Activated CD4-positive, alpha-beta T cell treated with anti-CD3 and anti-CD28 coated beads, Interleukin-2, amount 50 U/mL, for 24 hours (primary cell): ENCODE measurements at regions not wholly inside any gene's neighbourhood (a gene's known extent, or its start where the extent isn't known, plus 50 kb on each side); places are given as distances from the start of the nearest gene placed in this dataset.
"Not testable (repeated sequence)": the region's sequence is repeated elsewhere in the genome, so short reads cannot be mapped to it uniquely, and the experiment has no call there.

ENCODE experiments used
- DNase-seq, 2 donors: peaks; one replicate each; pipeline ENCODE4 v3.0.0-alpha.2; 2020; ENCODE audit warnings: low read depth in 1 of 2, low spot score in 1 of 2

- DNase-seq: no peak
Measured at GRCh38 chr2:125207431-125207830, 1182.3 kb downstream of the CNTNAP5 start.

- DNase-seq: no peak
Measured at GRCh38 chr2:125216321-125216720, 1191.2 kb downstream of the CNTNAP5 start.

GRCh38 chr2:125224188-125224587, 1199.1 kb downstream of the CNTNAP5 start:
- no peak for DNase-seq

- no peak for DNase-seq
Measured at GRCh38 chr2:125224830-125225229, 1199.7 kb downstream of the CNTNAP5 start.

- no peak for DNase-seq
Measured at GRCh38 chr2:125227843-125228392, 1202.8 kb downstream of the CNTNAP5 start.

- no peak for DNase-seq
Measured at GRCh38 chr2:125240870-125241269, 1215.8 kb downstream of the CNTNAP5 start.

GRCh38 chr2:125243074-125243473, 1218.0 kb downstream of the CNTNAP5 start:
- DNase-seq: no peak

GRCh38 chr2:125254010-125254409, 1228.9 kb downstream of the CNTNAP5 start:
- no peak for DNase-seq

- DNase-seq: no peak
Measured at GRCh38 chr2:125259451-125259850, 1234.4 kb downstream of the CNTNAP5 start.

GRCh38 chr2:125260366-125260930, 1235.4 kb downstream of the CNTNAP5 start:
- DNase-seq: not testable (repeated sequence)

GRCh38 chr2:125264453-125264852, 1239.4 kb downstream of the CNTNAP5 start:
- no peak for DNase-seq

GRCh38 chr2:125267683-125268082, 1242.6 kb downstream of the CNTNAP5 start:
- no peak for DNase-seq

- no peak for DNase-seq
Measured at GRCh38 chr2:125272651-125273050, 1247.6 kb downstream of the CNTNAP5 start.

- no peak for DNase-seq
Measured at GRCh38 chr2:125274718-125275117, 1249.6 kb downstream of the CNTNAP5 start.

GRCh38 chr2:125280265-125280664, 1255.2 kb downstream of the CNTNAP5 start:
- no peak for DNase-seq

- no peak for DNase-seq
Measured at GRCh38 chr2:125281242-125281641, 1256.2 kb downstream of the CNTNAP5 start.

GRCh38 chr2:125296742-125297141, 1271.7 kb downstream of the CNTNAP5 start:
- no peak for DNase-seq

- no peak for DNase-seq
Measured at GRCh38 chr2:125310657-125311364, 1285.7 kb downstream of the CNTNAP5 start.

GRCh38 chr2:125312342-125312741, 1287.3 kb downstream of the CNTNAP5 start:
- no peak for DNase-seq

GRCh38 chr2:125313806-125314205, 1288.7 kb downstream of the CNTNAP5 start:
- no peak for DNase-seq

GRCh38 chr2:125318740-125319139, 1293.7 kb downstream of the CNTNAP5 start:
- no peak for DNase-seq

GRCh38 chr2:125324273-125324672, 1299.2 kb downstream of the CNTNAP5 start:
- no peak for DNase-seq

- no peak for DNase-seq
Measured at GRCh38 chr2:125330133-125330532, 1305.0 kb downstream of the CNTNAP5 start.
